Bronchial epithelial cell (primary cell): ENCODE measurements at regions not wholly inside any gene's neighbourhood (a gene's known extent, or its start where the extent isn't known, plus 50 kb on each side); places are given as distances from the start of the nearest gene placed in this dataset.

Experiments
- DNase-seq: peaks from one replicate; pipeline ENCODE4 v3.0.0-alpha.2; 2010; ENCODE audit warnings: low read depth
- FAIRE-seq: peaks from 2 replicates; lab custom pipeline; 2011; peaks lifted over from hg19 to GRCh38; lab: Jason Lieb, UNC
- H3K27me3 ChIP-seq: 2 replicates; pipeline ENCODE4 v1.5.1; 2011; ENCODE audit warnings: low read length; ENCODE audit not compliant: control insufficient read depth, insufficient read depth
- H3K36me3 ChIP-seq: 2 replicates; pipeline ENCODE4 v1.5.1; 2011; ENCODE audit warnings: low read length; ENCODE audit not compliant: control insufficient read depth, insufficient read depth
- H3K4me3 ChIP-seq: 2 replicates; pipeline ENCODE4 v1.5.1; 2011; ENCODE audit warnings: mild to moderate bottlenecking, low read depth, low read length, control low read depth
- CTCF ChIP-seq: IDR thresholded peaks from 2 replicates; pipeline ENCODE4 v1.5.1; 2011; ENCODE audit warnings: mild to moderate bottlenecking, moderate library complexity, low read length, control low read depth, inconsistent platforms; ENCODE audit not compliant: insufficient read depth, severe bottlenecking

DNA sequence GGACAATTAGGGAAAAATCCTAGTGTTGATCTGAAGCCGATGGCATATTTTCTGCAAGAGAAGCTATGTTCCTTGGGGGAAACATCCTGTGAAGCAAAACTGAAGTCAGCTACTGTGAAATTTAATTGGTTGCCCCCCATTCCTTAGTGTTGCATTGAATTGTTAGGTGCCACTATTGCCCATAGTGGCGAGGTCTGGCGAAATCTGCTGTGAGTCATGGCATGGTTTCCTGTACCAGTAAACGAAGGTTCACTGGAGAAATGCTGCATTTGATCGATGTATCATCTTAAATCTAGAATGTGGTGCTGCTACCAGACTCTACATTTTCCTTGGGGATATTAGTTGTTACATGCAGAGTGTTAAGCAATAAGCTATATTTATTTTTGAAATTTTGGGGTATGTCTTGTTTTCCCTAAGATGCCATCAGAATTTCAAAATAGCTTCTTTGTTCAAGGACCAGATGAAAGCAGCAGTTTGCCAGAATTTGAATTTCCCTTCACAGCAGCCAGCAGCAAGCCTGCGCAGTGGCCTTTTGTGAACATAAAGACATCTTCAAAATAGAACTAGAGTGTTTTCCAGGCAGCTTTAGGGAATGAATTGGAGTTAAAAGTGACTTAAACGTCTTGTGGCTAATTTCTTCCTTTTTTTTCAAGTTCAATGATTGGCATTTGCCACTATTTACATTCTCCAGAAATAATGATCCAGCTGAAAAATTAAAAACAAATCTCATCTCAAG is 348.6 kb upstream of the COBL start:
- FAIRE-seq (no peak), DNase-seq (no peak)
- Histone ChIP-seq H3K27me3 (no peaks in the 10 kb centered on the region), H3K36me3 (no peaks in the 10 kb centered on the region), H3K4me3 (no peak overlapping the region)
- no peak for TF ChIP-seq CTCF

DNA sequence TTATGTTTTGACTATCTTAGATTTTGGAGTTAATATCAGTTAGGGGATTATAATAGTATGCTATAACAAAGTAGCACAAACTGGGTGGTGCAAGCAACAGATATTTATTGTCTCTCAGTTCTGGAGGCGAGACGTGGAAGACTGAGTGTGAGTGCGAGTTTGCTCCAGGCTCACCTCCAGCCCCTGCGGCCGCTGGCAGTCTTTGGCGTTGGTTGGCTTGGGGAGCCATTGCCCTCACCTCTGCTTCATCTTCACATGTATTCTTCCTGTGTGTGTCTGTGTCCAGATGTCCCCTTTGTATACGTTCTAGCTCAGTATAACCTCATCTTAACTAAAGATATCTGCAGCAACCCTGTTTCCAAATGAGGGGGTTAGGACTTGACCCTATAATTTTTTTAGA is 343.9 kb upstream of the COBL start:
- Histone ChIP-seq H3K4me3 (no peak overlapping the region), H3K27me3 (no peaks in the 10 kb centered on the region), H3K36me3 (no peaks in the 10 kb centered on the region)
- TF ChIP-seq CTCF, result no peak
- FAIRE-seq (no peak), DNase-seq (no peak)

- TF ChIP-seq CTCF, result no peak
- H3K36me3 ChIP-seq, result no peaks in the 10 kb centered on the region
- no peak overlapping the region for H3K4me3 ChIP-seq
- DNase-seq (no peak), FAIRE-seq (no peak)
- no peaks in the 10 kb centered on the region for H3K27me3 ChIP-seq
Observed at GRCh38 chr7:51658684-51659083, 342.1 kb upstream of the COBL start.

DNA sequence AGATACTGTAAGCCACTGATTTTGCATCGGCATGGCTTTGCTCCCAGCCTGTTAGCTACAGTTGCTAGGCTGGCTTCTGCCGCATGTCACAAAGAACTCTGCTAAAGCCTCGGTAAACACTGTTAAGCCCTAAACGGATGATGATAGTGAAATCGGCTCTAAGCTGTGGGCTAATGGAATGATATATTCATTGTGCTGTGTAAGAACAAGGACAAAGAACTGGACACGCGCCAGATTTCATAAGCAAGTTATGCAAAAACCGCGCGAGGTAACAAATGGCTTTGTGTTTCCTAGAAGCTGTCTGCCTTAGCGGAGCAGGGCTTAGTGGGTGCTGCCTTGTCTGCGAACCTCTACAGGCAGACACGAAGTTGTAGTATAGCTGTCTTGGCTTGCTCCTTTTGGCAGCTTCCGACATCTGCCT is 331.3 kb upstream of the COBL start:
- peak; percentile 54 for DNase-seq
- peak; percentile 23 for FAIRE-seq
- no peaks in the 10 kb centered on the region for H3K27me3 ChIP-seq
- H3K36me3 ChIP-seq, result no peaks in the 10 kb centered on the region
- no peak overlapping the region for H3K4me3 ChIP-seq
- no peak for TF ChIP-seq CTCF

DNA sequence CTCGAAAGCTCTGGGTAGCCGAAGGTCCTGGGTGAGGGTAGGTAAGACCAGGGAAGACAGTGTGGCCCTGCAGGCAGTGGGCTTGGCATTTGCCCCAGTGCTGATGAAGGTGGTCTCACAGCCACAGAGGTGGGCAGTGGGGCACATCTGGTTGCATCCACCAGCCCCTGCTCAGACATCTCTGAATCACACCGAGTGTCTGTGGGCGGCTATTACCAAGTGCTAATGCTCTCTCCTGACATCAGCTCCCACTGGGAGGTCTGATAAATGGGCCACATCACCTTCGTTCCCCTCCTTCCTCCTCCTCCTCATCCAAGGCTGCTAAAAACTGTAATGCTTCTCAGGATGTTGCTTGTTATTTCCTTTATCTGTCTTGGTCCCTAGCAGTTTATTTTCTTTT is 330.9 kb upstream of the COBL start:
- H3K27me3 ChIP-seq, result no peaks in the 10 kb centered on the region
- FAIRE-seq, result no peak
- H3K4me3 ChIP-seq, result no peak overlapping the region
- TF ChIP-seq CTCF, result no peak
- no peaks in the 10 kb centered on the region for H3K36me3 ChIP-seq
- DNase-seq, result no peak

DNA sequence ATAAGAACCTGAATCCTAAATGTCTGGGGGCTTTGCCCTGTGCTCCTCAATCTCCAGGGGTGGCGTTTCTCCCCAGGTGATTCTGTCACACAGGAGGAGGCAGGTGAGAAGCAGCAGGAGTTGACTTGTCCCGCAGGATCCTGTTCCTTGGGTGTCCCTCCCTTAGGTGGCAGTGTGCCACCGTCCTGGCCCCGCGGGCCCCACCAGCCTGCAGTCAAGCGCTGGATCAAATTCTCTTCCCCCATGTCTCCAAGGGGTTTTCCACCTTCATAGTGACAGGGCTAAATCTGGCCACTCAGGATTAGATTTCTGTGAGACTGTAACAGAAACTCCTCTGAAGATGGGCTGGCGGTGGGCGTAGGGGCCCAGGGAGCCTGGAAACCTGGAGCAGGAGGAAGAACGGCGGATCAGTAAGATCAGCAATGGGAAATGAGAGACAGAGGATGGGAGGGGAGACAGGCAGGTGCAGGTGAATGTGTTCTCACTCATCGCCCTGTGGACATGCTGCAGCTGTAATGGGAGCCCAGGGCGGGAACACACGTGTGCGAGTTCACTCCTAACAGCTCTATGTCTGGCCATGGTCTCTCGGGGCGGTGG is 329.2 kb upstream of the COBL start:
- FAIRE-seq, result no peak
- TF ChIP-seq CTCF, result no peak
- H3K36me3 ChIP-seq, result no peaks in the 10 kb centered on the region
- no peaks in the 10 kb centered on the region for H3K27me3 ChIP-seq
- no peak overlapping the region for H3K4me3 ChIP-seq
- DNase-seq, result no peak
